GM04503 (cell line): ENCODE measurements at regions not wholly inside any gene's neighbourhood (a gene's known extent, or its start where the extent isn't known, plus 50 kb on each side); places are given as distances from the start of the nearest gene placed in this dataset.
"Not testable (repeated sequence)": the region's sequence is repeated elsewhere in the genome, so short reads cannot be mapped to it uniquely, and the experiment has no call there.

ENCODE experiments used
- DNase-seq: peaks from one replicate; pipeline ENCODE4 v3.0.0-alpha.2; 2012; ENCODE audit warnings: low read depth

DNA sequence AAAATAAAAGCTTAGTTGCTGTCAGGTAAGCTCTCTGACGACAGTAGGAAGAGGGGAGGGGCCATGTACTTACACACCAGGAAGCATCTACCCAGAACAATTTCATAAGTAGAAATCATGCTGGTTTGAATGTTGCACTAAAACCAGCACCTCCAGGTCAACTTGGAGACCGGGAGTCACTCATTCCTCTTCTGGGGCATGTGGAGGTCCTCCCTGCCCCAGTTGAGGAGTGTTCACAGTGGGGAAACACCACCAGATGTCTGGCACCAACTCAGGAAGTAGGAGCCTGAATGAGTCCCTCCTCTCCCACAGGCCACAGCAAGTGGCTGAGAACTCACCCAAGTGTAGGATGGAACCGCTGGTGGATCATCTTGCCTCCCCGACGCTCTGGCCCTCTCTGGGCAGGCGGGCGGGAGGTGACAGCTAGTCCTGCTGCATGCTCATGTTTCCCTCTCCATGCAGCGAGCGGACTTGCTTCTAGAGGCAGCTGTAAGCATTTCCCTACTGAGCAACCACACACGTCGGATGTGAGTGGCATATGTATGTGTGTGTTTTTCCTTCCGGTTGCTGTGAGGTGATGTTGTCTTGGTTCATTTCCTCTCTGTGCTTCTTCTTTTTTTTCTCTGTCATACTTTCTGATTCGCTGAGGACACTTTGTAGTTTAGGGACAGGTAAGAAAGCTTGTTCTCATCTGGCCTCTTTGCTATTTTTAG lies 149.5 kb upstream of the NEDD9 start:
- no peak for DNase-seq

DNA sequence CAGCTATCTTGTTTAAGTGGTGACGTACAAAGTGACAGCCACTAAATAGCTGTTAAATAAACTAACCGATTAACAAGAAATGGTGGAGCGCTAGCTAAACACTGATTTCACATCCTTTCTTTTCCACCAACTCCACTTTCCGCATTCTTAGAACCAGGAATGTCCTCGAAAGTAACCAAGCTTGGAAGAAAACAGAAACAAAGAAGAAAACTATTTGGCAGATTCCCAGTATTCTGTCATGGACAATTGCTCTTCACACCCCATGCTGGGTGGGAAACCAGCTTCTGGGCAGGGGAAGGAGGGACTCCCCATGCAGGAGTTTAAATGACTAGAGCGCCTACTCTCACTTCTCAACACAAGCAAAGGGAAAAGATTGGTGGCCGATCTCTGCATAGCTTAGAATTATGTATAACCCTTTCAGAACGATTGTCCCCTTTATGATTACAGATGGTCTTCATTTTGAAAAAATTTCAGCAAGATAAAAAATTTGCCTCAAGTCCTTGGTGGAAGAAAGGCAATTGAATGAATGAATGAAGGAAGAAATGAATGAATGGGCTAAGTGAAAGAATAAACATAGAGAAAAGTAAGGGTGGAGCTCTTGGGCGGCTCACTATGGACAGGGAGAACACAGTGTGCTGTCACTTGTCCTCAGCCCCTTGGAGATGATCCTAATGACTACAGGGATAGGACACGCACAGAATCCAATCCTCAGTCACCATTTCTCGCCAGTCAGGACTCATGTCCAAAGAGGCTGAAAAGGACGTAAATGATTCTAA lies 148.7 kb upstream of the NEDD9 start:
- DNase-seq = no peak

DNA sequence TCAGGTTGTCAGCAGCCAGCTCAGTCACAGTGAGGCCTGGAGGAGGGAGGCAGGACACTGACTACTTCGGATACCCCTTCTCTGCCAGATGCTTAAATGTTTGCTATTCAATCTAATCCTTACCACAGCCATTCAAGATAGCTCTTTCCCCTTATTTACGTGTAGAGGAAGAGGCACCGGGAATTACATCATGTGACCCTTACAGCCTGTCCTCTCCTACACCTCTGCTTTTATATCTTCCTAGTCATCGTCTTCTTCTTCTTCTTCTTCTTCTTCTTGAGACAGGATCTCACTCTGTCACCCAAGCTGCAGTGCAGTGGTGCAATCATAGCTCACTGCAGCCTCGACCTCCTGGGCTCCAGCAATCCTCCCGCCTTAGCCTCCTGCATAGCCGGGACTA lies 148.1 kb upstream of the NEDD9 start:
- no peak for DNase-seq

DNA sequence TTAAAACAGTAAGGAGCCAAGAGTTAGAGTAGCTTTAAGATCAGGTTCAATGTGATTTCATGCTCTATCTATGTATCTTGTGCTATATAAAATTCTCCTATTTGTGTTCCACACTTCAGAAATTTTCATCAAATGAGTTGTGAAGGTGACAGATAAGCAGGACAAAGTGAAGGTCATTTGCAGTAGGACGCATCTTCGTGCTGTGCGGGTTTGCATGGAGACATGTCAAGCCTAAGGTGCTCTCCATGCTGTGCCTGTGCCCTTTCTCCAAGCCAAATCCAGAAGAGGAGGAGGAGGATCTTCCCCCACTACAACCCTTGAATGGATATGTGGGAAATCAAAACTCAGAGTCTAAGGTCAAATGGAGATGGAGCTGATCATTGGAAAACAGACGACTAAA lies 147.3 kb upstream of the NEDD9 start:
- DNase-seq = no peak

DNA sequence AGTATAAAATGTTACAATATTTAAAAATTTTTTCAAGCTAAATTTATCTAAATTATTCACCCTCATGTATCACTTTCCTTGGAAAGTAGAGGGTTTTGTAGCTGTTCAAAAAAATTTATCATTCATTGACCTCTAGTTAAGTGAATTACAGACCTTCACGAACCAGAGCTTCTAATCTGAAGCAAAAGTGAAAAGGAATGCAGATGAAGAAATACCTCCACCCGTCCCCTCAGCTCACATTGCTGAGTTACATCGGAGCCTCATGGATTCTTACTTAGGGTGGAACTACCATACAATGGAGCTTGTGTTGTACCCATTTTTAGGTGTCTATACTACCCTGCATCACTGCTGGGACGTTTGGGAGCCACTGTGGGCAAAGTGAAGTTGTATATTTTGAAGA lies 146.2 kb upstream of the NEDD9 start:
- DNase-seq = no peak

DNA sequence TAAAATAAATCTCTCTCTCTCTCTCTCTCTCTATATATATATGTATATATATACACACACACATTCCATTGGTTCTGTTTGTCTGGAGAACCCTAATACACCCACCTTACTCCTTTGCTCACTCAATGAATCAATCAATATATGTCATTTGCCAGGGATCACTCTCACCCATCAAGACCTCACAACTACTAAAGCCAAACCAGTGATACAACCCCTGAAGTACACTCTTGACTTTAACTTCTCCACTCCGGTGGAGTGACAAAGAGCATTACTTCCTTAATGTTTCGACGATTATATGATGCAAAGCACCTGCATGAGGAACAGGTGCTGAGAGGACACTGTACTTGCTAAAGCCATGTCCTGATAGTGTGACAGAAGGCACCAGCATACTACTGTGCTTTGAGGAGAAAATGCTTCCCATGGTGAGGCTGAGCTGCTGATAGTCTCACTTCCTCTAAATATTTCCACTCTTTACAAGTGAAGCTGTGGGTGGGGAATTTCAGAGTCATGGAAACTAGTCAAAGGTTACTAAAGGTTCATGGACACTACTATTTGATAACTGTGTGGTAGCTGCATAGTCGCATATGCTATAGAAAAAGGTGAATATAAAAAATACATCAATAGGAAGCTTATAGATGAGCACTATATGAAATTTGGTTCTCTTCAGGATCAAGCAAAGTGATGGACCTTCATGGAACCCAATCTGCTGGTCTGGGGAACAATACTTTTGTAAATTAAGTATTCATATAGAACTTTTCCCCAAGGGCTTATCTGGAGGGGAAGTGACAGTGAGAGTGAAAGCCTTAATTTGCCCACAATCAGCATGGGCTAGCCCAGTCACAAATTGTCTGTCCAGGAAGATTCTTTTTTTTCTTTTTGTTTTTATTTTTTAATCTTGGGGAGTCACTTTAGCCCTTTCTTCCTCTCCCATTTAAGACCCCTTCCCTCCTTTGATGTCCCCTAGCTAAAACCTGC lies 141.9 kb upstream of the NEDD9 start:
- no peak for DNase-seq

DNA sequence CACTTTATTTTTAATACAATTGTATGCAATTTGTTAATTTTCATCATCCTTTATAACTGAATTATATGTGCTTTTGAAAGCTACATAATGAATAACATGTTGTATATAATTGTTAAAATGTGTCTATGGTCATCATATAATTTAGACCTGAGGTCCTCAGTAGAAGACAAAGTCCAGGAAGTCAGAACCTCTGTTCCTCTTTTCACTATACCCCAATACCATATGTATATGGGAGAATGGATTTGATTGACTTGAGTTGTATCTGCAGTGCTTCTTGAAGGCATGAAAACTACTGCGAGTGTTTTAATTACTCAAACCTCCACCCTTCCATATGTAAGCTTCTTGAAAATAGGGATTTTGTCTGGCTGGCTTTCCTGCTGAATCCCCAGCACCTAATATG lies 140.7 kb upstream of the NEDD9 start:
- DNase-seq = no peak

DNA sequence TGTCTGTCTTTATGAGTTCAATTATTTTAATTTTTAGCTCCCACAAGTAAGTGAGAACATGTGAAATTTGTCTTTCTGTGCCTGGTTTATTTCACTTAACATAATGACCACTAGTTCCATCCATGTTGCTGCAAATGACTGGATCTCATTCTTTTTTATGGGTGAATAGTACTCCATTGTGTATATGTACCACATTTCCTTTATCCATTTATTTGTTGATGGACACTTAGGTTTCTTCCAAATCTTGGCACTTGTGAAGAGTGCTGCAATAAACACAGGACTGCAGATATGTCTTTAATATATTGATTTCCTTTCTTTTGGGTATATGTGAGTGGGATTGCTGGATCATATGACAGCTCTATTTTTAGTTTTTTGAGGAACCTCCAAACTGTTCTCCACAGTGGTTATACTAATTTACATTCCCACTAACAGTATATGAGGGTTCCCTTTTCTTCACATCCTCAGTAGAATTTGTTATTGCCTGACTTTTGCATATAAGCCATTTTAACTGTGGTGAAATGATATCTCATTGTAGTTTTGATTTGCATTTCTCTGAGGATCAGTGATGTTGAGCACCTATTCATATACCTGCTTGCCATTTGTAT lies 139.8 kb upstream of the NEDD9 start:
- not testable (repeated sequence) for DNase-seq

DNA sequence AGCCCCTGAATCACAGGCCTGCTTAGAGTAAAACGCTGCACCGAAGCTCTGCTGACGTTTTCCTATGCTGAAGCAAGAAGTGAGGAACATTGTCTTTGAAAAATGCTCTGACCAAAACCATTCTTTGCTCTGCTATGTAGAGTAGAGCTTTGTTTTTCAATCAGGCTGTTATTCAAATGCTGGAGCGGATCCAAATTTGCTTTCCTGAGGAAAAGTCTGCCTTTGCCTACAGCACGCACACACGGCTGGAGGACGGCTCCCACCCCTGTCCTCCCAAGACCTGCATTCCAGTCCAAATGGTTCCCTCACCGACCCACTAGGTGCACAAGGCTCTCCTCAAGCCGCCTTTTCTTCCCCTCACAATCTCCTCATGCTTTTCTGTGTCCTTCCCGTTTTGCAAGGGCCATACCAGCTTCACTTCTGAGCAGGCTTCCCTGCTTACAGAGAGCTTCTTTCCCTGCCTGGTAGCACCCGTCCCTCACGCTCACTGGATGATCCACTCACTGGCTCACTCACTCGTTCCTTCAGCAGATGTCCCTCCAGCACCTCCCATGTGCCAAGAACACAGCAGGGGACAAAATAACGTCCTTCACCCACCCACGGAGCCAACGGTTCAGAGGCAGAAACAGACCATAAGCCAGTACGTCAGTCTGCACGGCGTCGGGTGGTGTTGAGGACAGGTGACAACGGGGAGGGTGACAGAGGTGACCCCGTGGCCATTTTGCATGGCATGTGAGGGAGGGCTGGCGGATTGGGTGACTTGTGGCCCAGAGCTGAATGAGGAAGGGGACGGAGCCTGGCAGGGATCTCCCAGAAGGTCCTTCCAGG lies 137.9 kb upstream of the NEDD9 start:
- no peak for DNase-seq

DNA sequence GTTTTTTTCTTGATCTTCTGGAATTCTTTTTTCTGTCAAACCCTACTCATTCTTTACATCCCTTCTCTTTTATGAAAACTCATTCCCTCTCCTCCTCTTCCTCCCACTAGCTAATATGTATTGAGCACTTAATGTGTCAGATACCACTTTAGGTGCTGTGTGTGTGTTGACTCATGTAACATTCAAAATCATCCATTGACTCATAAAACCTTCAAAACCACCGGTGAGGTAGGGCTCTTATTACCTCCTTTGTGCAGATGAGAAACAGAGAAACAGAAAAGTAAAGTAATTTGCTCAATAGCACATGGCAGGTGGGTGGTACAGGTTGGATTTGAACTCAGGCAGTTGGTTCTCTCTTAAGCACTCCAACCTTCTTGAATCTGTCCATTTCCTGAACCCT lies 136.3 kb upstream of the NEDD9 start:
- DNase-seq = no peak

DNA sequence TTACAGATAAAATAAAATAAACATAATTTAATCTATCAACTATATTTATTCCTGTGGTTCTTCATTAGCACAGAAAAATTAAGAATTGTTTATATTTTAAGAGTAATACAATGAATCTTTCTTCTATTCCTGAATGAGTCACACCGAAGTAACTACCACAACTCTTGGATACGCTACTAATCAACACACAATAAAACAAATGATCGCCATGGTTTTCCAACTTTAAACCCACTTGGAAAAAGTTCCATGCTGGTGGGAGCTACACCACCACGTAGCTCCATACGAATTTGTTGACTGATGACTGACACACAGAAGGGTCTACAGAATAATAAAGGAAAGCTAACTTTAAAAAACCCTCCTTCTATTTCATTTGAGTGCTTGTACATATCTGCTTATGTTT lies 135.8 kb upstream of the NEDD9 start:
- no peak for DNase-seq

DNA sequence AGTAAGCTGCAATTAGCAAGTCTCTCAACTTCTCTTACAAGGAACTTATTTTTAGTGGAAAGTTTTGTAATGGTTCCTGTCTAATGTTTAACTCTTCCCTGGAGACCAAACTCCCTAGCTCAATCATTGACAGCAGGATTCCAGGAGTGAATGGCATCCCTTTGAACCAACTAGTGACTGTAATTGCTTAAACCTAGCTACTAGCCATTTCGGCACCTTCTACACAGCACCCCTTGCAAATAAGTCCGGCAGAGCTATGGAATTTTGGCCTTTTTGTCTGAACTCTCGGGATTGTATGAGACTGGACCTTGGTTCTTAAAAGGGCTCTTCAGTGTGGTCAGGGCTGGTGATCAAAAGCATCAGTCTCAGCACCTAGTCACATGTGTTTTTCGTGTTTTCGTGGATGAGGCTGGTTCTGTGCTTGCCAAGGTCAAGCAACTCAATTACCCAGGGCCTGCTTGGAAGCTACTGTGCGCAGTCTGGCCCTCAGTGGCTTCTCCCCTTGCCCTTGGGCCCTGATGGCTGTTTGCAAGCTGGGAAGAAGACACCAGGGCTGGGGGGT lies 135.3 kb upstream of the NEDD9 start:
- DNase-seq = no peak

DNA sequence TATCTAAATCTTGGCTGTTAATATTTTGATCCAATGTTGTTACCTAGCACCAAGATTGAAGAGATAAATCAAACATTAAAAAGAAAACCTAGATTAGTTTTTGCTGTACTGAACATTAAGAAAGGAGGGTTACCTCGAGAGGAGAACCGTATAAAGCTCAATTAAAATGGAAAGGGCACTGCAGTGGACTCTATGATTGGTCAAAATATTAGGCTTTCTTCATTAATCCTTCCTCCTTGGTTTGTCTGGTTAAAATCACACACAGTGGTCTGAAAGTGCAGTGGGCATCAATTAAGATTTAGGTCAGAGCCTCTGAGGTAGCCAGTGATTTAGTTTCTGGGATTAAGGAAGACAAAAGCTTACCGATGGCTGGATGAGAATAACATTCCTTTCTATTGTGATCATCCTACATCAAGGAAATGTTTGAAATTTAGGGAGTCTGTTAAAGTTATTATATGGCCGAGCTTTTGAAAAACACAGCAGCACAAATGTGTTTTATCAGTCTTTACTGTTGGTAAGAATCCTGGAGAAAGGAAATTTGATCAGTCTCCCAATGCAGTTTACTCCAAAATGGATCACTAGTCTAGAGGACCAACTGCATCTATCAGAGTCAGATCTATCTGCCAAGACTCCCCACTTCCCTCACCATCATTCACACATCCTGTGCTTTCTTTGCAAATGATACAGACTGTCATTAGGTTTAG lies 134.6 kb upstream of the NEDD9 start:
- no peak for DNase-seq

DNA sequence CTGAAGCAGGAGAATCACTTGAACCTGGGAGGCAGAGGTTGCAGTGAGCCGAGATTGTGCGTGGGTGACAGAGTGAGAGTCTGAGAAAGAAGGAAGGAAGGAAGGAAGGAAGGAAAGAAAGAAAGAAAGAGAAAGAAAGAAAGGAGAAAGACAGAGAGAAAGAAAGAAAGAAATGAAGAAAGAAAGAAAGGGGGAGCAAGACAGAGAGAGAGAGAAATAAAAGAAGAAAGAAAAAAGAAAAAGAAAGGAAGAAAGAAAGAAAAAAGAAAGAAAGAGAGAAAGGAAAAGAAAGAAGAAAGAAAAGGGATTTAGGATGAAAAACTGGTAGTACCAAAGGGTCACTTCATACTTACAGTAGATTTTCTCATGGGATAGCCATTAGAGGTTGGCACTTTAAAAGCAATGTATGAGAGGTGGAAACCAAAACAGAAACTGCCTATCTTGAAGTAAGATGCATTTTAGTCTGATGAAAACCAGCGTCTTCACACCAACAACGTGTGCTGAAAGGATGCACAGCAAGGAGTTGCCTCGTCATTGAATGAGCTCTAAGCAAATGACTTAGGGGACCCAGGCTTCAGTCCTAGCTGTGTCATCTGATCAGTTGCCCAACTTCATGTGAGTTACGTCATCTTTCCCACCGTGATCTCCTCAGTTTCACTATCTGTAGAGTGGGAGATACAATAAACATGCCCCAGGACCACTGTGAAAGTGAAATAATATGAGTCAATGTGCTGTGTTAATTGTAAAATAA lies 133.9 kb upstream of the NEDD9 start:
- DNase-seq = no peak

DNA sequence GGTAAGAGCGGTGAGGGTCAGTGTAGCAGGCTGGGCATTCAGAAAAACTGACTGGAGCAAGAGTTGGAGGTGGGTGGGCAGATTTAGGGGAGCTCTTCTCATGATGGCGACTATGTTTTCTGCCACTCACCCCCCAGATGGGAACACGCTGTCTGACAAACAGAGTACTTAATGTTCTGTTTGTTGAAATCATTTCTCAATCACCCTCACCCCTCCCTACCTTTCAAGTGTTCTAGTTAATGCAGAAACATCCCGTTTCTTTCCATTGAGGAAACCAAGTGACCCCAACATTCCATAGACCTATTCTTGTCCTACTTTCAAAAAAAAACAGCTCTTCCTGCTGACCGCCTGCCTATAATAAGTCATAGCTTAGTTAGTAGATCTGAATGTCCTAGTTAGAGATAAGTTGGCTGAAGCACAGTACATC lies 132.5 kb upstream of the NEDD9 start:
- DNase-seq = no peak

DNA sequence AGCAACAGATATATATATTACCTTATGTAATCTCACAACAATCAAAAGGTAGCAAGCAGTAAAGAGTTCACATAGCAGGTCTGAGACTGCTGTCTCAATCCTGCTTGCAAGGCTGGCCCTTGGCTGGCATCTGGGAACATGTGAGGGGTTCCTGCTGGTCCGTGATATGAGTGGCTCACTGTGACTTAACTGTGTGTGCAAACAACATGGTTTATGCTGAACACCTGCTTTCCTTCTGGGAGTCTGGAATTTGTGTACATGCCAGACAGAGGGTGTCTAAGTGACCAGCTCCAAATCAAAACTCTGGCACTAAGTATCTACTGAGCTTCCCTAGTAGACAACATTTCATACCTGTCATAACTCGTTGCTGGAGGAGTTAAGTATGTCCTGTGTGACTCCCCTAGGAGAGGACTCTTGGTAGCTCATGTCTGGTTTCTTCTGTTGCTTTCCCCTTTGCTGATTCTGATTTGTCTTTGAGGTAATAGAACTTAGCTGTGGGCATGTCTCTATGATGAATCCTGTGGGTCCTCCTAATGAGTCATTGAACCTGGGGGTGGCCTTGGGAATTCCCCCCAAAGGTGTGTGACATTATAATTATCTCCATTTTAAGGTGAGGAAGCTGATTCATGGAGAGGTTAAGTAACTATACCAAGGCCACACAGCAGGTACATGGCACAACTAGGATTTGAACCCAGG lies 131.6 kb upstream of the NEDD9 start:
- DNase-seq = no peak

DNA sequence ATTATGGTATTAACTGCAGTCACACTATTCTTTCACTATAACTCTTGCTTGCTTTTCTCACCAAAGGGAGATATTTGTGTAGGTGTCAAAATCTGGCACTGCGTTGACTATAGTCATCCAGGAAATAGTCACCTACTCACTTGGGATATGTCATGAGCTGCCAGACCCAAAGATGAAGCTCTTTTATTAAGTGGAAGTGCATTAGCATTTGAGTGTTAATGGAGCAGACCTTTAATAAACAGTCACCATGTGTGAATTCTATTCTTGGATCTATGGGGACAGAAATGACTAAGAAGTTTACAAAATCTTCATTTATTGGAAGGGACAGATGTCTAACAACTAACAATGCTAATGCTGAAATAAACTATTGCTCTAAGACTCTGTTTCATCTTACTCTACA lies 130.1 kb upstream of the NEDD9 start:
- DNase-seq = no peak

DNA sequence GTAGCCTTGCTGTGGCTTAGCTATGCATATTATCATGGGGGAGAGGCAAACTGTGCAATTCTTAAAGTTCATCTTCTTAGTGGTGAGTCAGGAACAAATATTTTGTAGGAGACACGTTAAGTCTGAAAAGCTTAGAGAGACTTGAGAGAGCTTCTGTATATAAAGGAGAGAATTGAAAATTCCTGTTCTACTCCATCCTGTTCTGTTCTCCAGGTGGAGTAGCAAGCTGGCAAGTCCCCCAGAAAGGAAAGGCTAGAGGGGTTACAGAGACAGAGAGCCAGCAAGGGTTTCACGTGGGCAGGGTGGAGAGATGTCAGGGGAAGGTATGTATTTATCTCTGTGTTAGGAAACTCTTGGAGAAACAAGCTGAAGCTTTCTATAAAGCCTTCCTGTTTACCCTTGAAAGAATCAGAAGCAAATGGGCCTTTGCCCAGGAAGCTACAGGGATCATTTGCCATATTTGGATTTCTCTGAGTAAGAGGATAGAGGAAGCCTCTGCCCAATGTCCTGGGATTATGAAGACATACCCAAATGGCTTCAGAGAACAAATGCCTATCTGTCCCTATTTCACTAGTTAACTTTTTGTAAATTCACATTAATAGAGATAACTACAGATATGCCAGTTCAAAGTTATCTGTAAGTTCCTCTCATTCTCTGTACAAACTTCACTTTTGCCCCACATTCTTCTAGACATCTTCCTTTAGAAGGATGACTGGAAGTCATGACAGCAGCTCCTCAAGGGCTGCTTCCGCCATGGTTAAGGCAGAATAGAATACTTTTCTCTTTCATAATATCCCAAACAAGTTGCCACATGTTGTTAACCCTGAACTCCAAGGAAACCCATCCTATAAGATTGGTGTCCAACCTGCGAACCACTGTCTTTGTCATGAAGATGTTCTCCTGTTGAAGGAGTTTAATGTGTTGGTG lies 126.7 kb upstream of the NEDD9 start:
- DNase-seq = no peak
